B cell (primary cell): ENCODE measurements at regions not wholly inside any gene's neighbourhood (a gene's known extent, or its start where the extent isn't known, plus 50 kb on each side); places are given as distances from the start of the nearest gene placed in this dataset.

ENCODE experiments used
- ATAC-seq: fragments of 200-7000 bp; cut with Tn5 transposase; one replicate; pipeline ENCODE4 v1.10.0; 2021; ENCODE audit warnings: low read depth, mild to moderate bottlenecking, moderate number of reproducible peaks, moderate library complexity
- CTCF ChIA-PET: fragments of 350-600 bp; sonication (Branson Sonifier 250); formaldehyde crosslinking; loops from one replicate; lab custom pipeline; 2021; ENCODE audit warnings: antibody characterized with exemption, inconsistent platforms; lab: Charles Lee
- POLR2A ChIA-PET: fragments of 350-600 bp; sonication (Branson Sonifier 250); formaldehyde crosslinking; loops from one replicate; lab custom pipeline; 2021; ENCODE audit warnings: antibody characterized with exemption; lab: Charles Lee
- DNase-seq: peaks from one replicate; pipeline ENCODE4 v3.0.0; 2013
- H2AFZ ChIP-seq: 2 replicates; pipeline ENCODE4 v1.6.1; 2012; ENCODE audit warnings: mild to moderate bottlenecking, low read depth, low read length; ENCODE audit not compliant: insufficient read depth, poor library complexity, severe bottlenecking
- H3K27ac ChIP-seq, 2 donors: 1 replicate in 1 of 2; 2 replicates in 1 of 2; pipeline ENCODE4 v1.5.1; 2012 to 2013; ENCODE audit warnings: low read length in 2 of 2, mild to moderate bottlenecking in 2 of 2, moderate library complexity in 1 of 2
- H3K27me3 ChIP-seq, 4 experiments: fragments of 200-600 bp in 1 of 4; sonication (generic) in 1 of 4; replicated peaks in 1 of 4; 1 replicate in 2 of 4; 2 replicates in 2 of 4; pipeline versions ENCODE4 v1.6.1 to v1.7.0; 2013 to 2016; ENCODE audit warnings: low read length in 3 of 4, mild to moderate bottlenecking in 2 of 4, mixed read lengths in 1 of 4, moderate library complexity in 1 of 4; ENCODE audit not compliant: insufficient read depth in 4 of 4, control insufficient read depth in 3 of 4; ENCODE audit errors: control extremely low read depth in 1 of 4
- H3K36me3 ChIP-seq, 2 experiments: replicated peaks in 1 of 2; 1 replicate in 1 of 2; 2 replicates in 1 of 2; pipeline versions ENCODE4 v1.6.1 to v1.7.1; 2013; ENCODE audit warnings: low read length in 1 of 2; ENCODE audit not compliant: insufficient read depth in 2 of 2, control insufficient read depth in 1 of 2; ENCODE audit errors: control extremely low read depth in 1 of 2, extremely low read depth in 1 of 2
- H3K4me1 ChIP-seq, 2 donors: fragments of 200-600 bp in 1 of 2; sonication (generic) in 1 of 2; 1 replicate in 1 of 2; 2 replicates in 1 of 2; pipeline versions ENCODE4 v1.5.1 to v1.6.1; 2013 to 2017; ENCODE audit warnings: low read length in 2 of 2; ENCODE audit not compliant: control insufficient read depth in 2 of 2, insufficient read depth in 2 of 2
- H3K4me2 ChIP-seq: replicated peaks from 2 replicates; pipeline ENCODE3; 2012; ENCODE audit warnings: mild to moderate bottlenecking, low read depth, low read length; ENCODE audit not compliant: poor library complexity, severe bottlenecking
- H3K4me3 ChIP-seq, 5 experiments: fragments of 200-600 bp in 1 of 5; sonication (generic) in 1 of 5; 1 replicate in 3 of 5; 2 replicates in 2 of 5; pipeline versions ENCODE4 v1.5.1 to v1.7.0; 2011 to 2016; ENCODE audit warnings: low read length in 4 of 5, mild to moderate bottlenecking in 4 of 5, low read depth in 2 of 5, control low read depth in 1 of 5, moderate library complexity in 1 of 5; ENCODE audit not compliant: insufficient read depth in 1 of 5; ENCODE audit errors: control extremely low read depth in 1 of 5, extremely low read depth in 1 of 5
- H3K79me2 ChIP-seq: fragments of 200-600 bp; sonication (generic); one replicate; pipeline ENCODE4 v1.6.0; 2016; ENCODE audit warnings: low read length; ENCODE audit not compliant: control insufficient read depth, insufficient read depth
- H3K9ac ChIP-seq: fragments of 200-600 bp; sonication (generic); 2 replicates; pipeline ENCODE4 v1.6.1; 2017; ENCODE audit warnings: mild to moderate bottlenecking, low read length, moderate library complexity
- H3K9me3 ChIP-seq, 3 donors: one replicate each; pipeline versions ENCODE4 v1.6.1 to v1.7.1; 2013; ENCODE audit warnings: low read length in 2 of 3; ENCODE audit not compliant: control insufficient read depth in 2 of 3, insufficient read depth in 1 of 3; ENCODE audit errors: control extremely low read depth in 1 of 3
- H4K20me1 ChIP-seq: 2 replicates; pipeline ENCODE4 v1.6.0; 2012; ENCODE audit warnings: mild to moderate bottlenecking, low read length; ENCODE audit not compliant: insufficient read depth, control insufficient read depth, poor library complexity, severe bottlenecking
- H3K27ac Mint-ChIP-seq: one replicate; pipeline ENCODE4 v1.8.0; 2021; ENCODE audit warnings: mixed read lengths
- H3K27me3 Mint-ChIP-seq: one replicate; pipeline ENCODE4 v1.8.0; 2021; ENCODE audit warnings: mixed read lengths
- H3K4me1 Mint-ChIP-seq: one replicate; pipeline ENCODE4 v1.8.0; 2021; ENCODE audit warnings: mixed read lengths
- H3K4me3 Mint-ChIP-seq: one replicate; pipeline ENCODE4 v1.8.0; 2021; ENCODE audit warnings: mixed read lengths
- H3K9me3 Mint-ChIP-seq: one replicate; pipeline ENCODE4 v1.8.0; 2022; ENCODE audit warnings: mixed read lengths; ENCODE audit not compliant: insufficient read depth
- EZH2 ChIP-seq: IDR thresholded peaks from 2 replicates; pipeline ENCODE4 v1.6.1; 2012; ENCODE audit warnings: borderline replicate concordance, low read depth, mild to moderate bottlenecking, moderate library complexity, low read length; ENCODE audit not compliant: insufficient read depth, poor library complexity, severe bottlenecking
- WGBS: methylation state at CpG from one replicate; pipeline ENCODE4 v1.1.5; 2013; ENCODE audit warnings: missing lambda C conversion rate; ENCODE audit not compliant: insufficient coverage; 5-methylcytosine and 5-hydroxymethylcytosine counted together
- intact Hi-C: fragments of 100-400 bp; cut with micrococcal nuclease; formaldehyde crosslinking; loops from one replicate; pipeline ENCODE4 v1.10.0; 2022
- TF ChIP-seq, protein P1 (sequence below): fragments of 200-600 bp; IDR thresholded peaks from one replicate; pipeline ENCODE4 v1.8.0; 2022; ENCODE audit warnings: antibody characterized with exemption, mild to moderate bottlenecking

DNA sequence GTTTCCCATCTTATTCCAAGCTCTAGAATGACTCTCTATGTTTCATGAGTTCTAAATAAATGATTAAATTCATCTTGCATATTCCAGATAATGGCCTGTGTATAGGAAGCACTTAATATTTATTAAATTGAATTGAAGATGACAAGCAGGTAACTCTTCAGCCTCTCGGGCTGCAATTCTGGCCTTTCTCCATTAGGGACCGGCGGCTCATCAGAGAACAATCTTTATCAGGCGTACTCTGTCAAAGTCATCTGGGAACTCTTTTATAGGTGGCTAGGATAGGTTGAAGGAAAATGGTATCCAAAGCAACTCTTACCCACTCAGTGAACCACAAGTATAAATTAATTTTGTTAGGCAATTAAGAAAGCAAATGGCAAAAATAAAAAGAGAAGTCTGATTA lies 308.5 kb downstream of the NOL4 start:
- TF ChIP-seq, protein P1, sequence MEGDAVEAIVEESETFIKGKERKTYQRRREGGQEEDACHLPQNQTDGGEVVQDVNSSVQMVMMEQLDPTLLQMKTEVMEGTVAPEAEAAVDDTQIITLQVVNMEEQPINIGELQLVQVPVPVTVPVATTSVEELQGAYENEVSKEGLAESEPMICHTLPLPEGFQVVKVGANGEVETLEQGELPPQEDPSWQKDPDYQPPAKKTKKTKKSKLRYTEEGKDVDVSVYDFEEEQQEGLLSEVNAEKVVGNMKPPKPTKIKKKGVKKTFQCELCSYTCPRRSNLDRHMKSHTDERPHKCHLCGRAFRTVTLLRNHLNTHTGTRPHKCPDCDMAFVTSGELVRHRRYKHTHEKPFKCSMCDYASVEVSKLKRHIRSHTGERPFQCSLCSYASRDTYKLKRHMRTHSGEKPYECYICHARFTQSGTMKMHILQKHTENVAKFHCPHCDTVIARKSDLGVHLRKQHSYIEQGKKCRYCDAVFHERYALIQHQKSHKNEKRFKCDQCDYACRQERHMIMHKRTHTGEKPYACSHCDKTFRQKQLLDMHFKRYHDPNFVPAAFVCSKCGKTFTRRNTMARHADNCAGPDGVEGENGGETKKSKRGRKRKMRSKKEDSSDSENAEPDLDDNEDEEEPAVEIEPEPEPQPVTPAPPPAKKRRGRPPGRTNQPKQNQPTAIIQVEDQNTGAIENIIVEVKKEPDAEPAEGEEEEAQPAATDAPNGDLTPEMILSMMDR, result no peak
- TF ChIP-seq EZH2, result no peak
- intact Hi-C loops, result no loop called here
- Histone ChIP-seq H3K9ac (no peak overlapping the region), H3K4me1 (no peaks in the 10 kb centered on the region), H3K4me2 (no peak overlapping the region), H3K27ac (no peak overlapping the region), H3K27me3 (no peaks in the 10 kb centered on the region), H3K4me3 (no peak overlapping the region), H3K36me3 (no peaks in the 10 kb centered on the region), H4K20me1 (no peaks in the 10 kb centered on the region), H3K79me2 (no peaks in the 10 kb centered on the region), H3K9me3 (no peaks in the 10 kb centered on the region), H2AFZ (no peak overlapping the region)
- POLR2A ChIA-PET, result no interaction called here
- no peaks in the 10 kb centered on the region for H3K27me3 Mint-ChIP-seq
- H3K4me3 Mint-ChIP-seq, result no peak overlapping the region
- CTCF ChIA-PET, result no interaction called here
- H3K4me1 Mint-ChIP-seq, result no peaks in the 10 kb centered on the region
- no peak for DNase-seq
- no CpG with 5 or more reads among the region's 4 CpGs for WGBS
- H3K27ac Mint-ChIP-seq, result no peak overlapping the region
- no peaks in the 10 kb centered on the region for H3K9me3 Mint-ChIP-seq
- ATAC-seq, result no peak

DNA sequence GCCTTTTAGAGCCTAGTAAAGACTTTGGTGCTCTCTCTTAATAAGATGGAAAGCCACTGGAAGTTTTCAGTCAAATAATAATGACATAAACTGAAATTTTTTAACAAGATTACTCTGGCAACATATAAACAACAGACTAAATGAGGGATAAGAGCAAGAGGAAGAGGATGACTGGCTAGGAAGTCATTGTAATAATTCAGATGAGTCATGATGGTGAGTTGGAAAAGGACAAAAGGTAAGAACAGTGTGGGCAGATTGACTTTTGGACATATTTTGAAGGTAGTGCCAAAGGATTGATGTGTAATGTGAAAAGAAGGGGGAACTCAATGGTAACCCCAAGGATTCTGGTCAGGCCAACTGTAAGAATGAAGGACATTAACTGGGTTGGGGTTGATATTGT lies 310.3 kb downstream of the NOL4 start:
- H3K4me1 Mint-ChIP-seq, result no peaks in the 10 kb centered on the region
- no peak overlapping the region for H3K4me3 Mint-ChIP-seq
- no peaks in the 10 kb centered on the region for H3K27me3 ChIP-seq
- ChIA-PET CTCF (no interaction called here), POLR2A (no interaction called here)
- H3K9me3 Mint-ChIP-seq, result peaks cover 2% of the 10 kb centered on the region
- H3K79me2 ChIP-seq, result no peaks in the 10 kb centered on the region
- no peak overlapping the region for H2AFZ ChIP-seq
- no peak overlapping the region for H3K4me3 ChIP-seq
- H3K27ac ChIP-seq, result no peak overlapping the region
- intact Hi-C loops, result no loop called here
- H3K9ac ChIP-seq, result no peak overlapping the region
- H3K4me1 ChIP-seq, result no peaks in the 10 kb centered on the region
- H3K27me3 Mint-ChIP-seq, result no peaks in the 10 kb centered on the region
- ATAC-seq (no peak), DNase-seq (no peak)
- H3K4me2 ChIP-seq, result no peak overlapping the region
- H3K36me3 ChIP-seq, result no peaks in the 10 kb centered on the region
- TF ChIP-seq, protein P1, result no peak
- TF ChIP-seq EZH2, result no peak
- H3K9me3 ChIP-seq, result no peaks in the 10 kb centered on the region
- no peaks in the 10 kb centered on the region for H4K20me1 ChIP-seq
- no peak overlapping the region for H3K27ac Mint-ChIP-seq
